Ishikawa (cell line): ENCODE measurements at regions not wholly inside any gene's neighbourhood (a gene's known extent, or its start where the extent isn't known, plus 50 kb on each side); places are given as distances from the start of the nearest gene placed in this dataset.

Experiments
- CEBPB ChIP-seq: IDR thresholded peaks from 2 replicates; pipeline ENCODE4 v1.6.1; 2012
- CREB1 ChIP-seq: IDR thresholded peaks from 2 replicates; pipeline ENCODE4 v1.6.1; 2012; ENCODE audit warnings: low read depth
- EGR1 ChIP-seq: IDR thresholded peaks from 2 replicates; pipeline ENCODE4 v1.6.1; 2012
- EP300 ChIP-seq: IDR thresholded peaks from 2 replicates; pipeline ENCODE4 v1.6.1; 2012; ENCODE audit warnings: borderline replicate concordance
- FOXM1 ChIP-seq: IDR thresholded peaks from 2 replicates; pipeline ENCODE4 v1.6.1; 2012; ENCODE audit warnings: low read depth, borderline replicate concordance
- MAX ChIP-seq: IDR thresholded peaks from 2 replicates; pipeline ENCODE4 v1.6.1; 2012
- NFIC ChIP-seq: IDR thresholded peaks from 2 replicates; pipeline ENCODE4 v1.6.1; 2012
- RAD21 ChIP-seq: IDR thresholded peaks from 2 replicates; pipeline ENCODE4 v1.6.1; 2012; ENCODE audit warnings: low read depth
- REST ChIP-seq: IDR thresholded peaks from 2 replicates; pipeline ENCODE4 v1.6.1; 2012; ENCODE audit warnings: low read depth, mild to moderate bottlenecking
- TAF1 ChIP-seq: IDR thresholded peaks from 2 replicates; pipeline ENCODE4 v1.6.1; 2012; ENCODE audit warnings: low read depth, mild to moderate bottlenecking
- TCF12 ChIP-seq: IDR thresholded peaks from 2 replicates; pipeline ENCODE4 v1.6.1; 2012; ENCODE audit warnings: low read depth
- TEAD4 ChIP-seq: IDR thresholded peaks from 2 replicates; pipeline ENCODE4 v1.6.1; 2012
- USF1 ChIP-seq: IDR thresholded peaks from 2 replicates; pipeline ENCODE4 v1.6.1; 2012
- YY1 ChIP-seq: IDR thresholded peaks from 2 replicates; pipeline ENCODE4 v1.6.1; 2012; ENCODE audit warnings: low read depth
- ZBTB7A ChIP-seq: IDR thresholded peaks from 2 replicates; pipeline ENCODE4 v1.6.1; 2012; ENCODE audit warnings: low read depth

- TF ChIP-seq FOXM1 (no peak), REST (no peak)
These were observed 1346.1 kb upstream of the EPHA6 start for GRCh38 chr3:95468331-95468730.

- no peak for TF ChIP-seq TAF1
- no peak for TF ChIP-seq REST
- TF ChIP-seq EGR1 = no peak
- no peak for TF ChIP-seq CREB1
- no peak for TF ChIP-seq RAD21
- TF ChIP-seq ZBTB7A = no peak
- TF ChIP-seq NFIC = no peak
- TF ChIP-seq YY1 = no peak
- no peak for TF ChIP-seq EP300
- no peak for TF ChIP-seq TEAD4
- TF ChIP-seq USF1 = no peak
- no peak for TF ChIP-seq FOXM1
- no peak for TF ChIP-seq TCF12
- no peak for TF ChIP-seq CEBPB
- no peak for TF ChIP-seq MAX
These were observed 1340.1 kb upstream of the EPHA6 start for GRCh38 chr3:95474338-95474737.

- no peak for TF ChIP-seq USF1
- no peak for TF ChIP-seq RAD21
- TF ChIP-seq MAX = no peak
- TF ChIP-seq FOXM1 = no peak
These were observed 1337.9 kb upstream of the EPHA6 start for GRCh38 chr3:95476534-95476933.

- TF ChIP-seq REST (no peak), USF1 (no peak), TAF1 (no peak), TCF12 (no peak), NFIC (no peak), YY1 (no peak), MAX (no peak), TEAD4 (no peak), FOXM1 (no peak)
These were observed 1308.2 kb upstream of the EPHA6 start for GRCh38 chr3:95506174-95506573.

- TF ChIP-seq MAX (no peak), TCF12 (no peak), TEAD4 (no peak), ZBTB7A (no peak), CEBPB (no peak), RAD21 (no peak), TAF1 (no peak), USF1 (no peak)
These were observed 1306.3 kb upstream of the EPHA6 start for GRCh38 chr3:95508124-95508523.
